IMR-90 (cell line): ENCODE measurements at regions not wholly inside any gene's neighbourhood (a gene's known extent, or its start where the extent isn't known, plus 50 kb on each side); places are given as distances from the start of the nearest gene placed in this dataset.

ENCODE experiments used
- ATAC-seq: fragments of 200-7000 bp; cut with Tn5 transposase; 2 replicates; pipeline ENCODE4 v1.9.1; 2020; ENCODE audit warnings: low read depth, mild to moderate bottlenecking, moderate library complexity
- BruUV-seq: library from RNA; stranded (reverse); fragments of 400-500 nt; replicated peaks from 2 replicates; lab custom pipeline; 2021; lab: Mats Ljungman, UMichigan
- CTCF ChIA-PET: fragments of 300-600 bp; formaldehyde crosslinking; extraction: SDS; loops from one replicate; lab custom pipeline; 2021; ENCODE audit warnings: antibody characterized with exemption; lab: Yijun Ruan, JAX
- POLR2A ChIA-PET: fragments of 300-600 bp; sonication (Branson Sonifier 250); formaldehyde crosslinking; loops from one replicate; lab custom pipeline; 2022; ENCODE audit warnings: antibody characterized with exemption; ENCODE audit not compliant: unreplicated experiment; lab: Charles Lee
- DNase-seq: peaks from one replicate; pipeline ENCODE4 v3.0.0; 2013
- H2AFZ ChIP-seq: replicated peaks from 2 replicates; pipeline ENCODE3; 2013; ENCODE audit warnings: low read length, mild to moderate bottlenecking; ENCODE audit not compliant: poor library complexity
- H2AK5ac ChIP-seq: 2 replicates; pipeline ENCODE4 v1.6.1; 2013; ENCODE audit warnings: low read depth, low read length, inconsistent platforms
- H2AK9ac ChIP-seq: replicated peaks from 2 replicates; pipeline ENCODE3; 2013; ENCODE audit warnings: mild to moderate bottlenecking, low read depth, low read length, moderate library complexity; ENCODE audit not compliant: poor library complexity
- H2BK120ac ChIP-seq: 2 replicates; pipeline ENCODE4 v1.6.1; 2013; ENCODE audit warnings: low read depth, low read length, inconsistent platforms
- H2BK15ac ChIP-seq: 3 replicates; pipeline ENCODE4 v1.6.1; 2013; ENCODE audit warnings: low read depth, low read length, inconsistent platforms
- H2BK20ac ChIP-seq: 2 replicates; pipeline ENCODE4 v1.6.1; 2013; ENCODE audit warnings: low read depth, mild to moderate bottlenecking, inconsistent platforms, low read length, moderate library complexity
- H2BK5ac ChIP-seq: 2 replicates; pipeline ENCODE4 v1.6.1; 2013; ENCODE audit warnings: mild to moderate bottlenecking, low read depth, low read length, inconsistent platforms; ENCODE audit not compliant: poor library complexity, severe bottlenecking
- H3K14ac ChIP-seq: replicated peaks from 2 replicates; pipeline ENCODE4 v1.6.1; 2013; ENCODE audit warnings: low read depth, low read length, inconsistent platforms
- H3K18ac ChIP-seq: 2 replicates; pipeline ENCODE4 v1.6.1; 2013; ENCODE audit warnings: low read depth, low read length, control low read depth
- H3K23ac ChIP-seq: 2 replicates; pipeline ENCODE4 v1.6.1; 2013; ENCODE audit warnings: low read depth, low read length, inconsistent platforms
- H3K27ac ChIP-seq: 2 replicates; pipeline ENCODE4 v1.5.1; 2013; ENCODE audit warnings: mild to moderate bottlenecking, control low read depth, low read length; ENCODE audit not compliant: insufficient read depth
- H3K27me3 ChIP-seq: 2 replicates; pipeline ENCODE4 v1.6.1; 2013; ENCODE audit warnings: low read length; ENCODE audit not compliant: control insufficient read depth, insufficient read depth
- H3K36me3 ChIP-seq: 2 replicates; pipeline ENCODE4 v1.6.1; 2013; ENCODE audit warnings: low read length, mixed read lengths; ENCODE audit not compliant: control insufficient read depth, insufficient read depth
- H3K4ac ChIP-seq: 2 replicates; pipeline ENCODE4 v1.6.1; 2013; ENCODE audit warnings: low read depth, low read length, inconsistent platforms
- H3K4me1 ChIP-seq: 2 replicates; pipeline ENCODE4 v1.6.1; 2013; ENCODE audit warnings: low read length, mixed read lengths; ENCODE audit not compliant: control insufficient read depth, insufficient read depth
- H3K4me2 ChIP-seq: 2 replicates; pipeline ENCODE4 v1.6.1; 2013; ENCODE audit warnings: low read depth, mild to moderate bottlenecking, control low read depth, low read length, moderate library complexity
- H3K4me3 ChIP-seq: 2 replicates; pipeline ENCODE4 v1.5.1; 2013; ENCODE audit warnings: low read depth, mild to moderate bottlenecking, control low read depth, low read length, moderate library complexity; ENCODE audit not compliant: insufficient read depth
- H3K56ac ChIP-seq: 2 replicates; pipeline ENCODE4 v1.6.1; 2013; ENCODE audit warnings: low read length, inconsistent platforms; ENCODE audit not compliant: insufficient read depth; ENCODE audit errors: extremely low read depth
- H3K79me1 ChIP-seq, 2 experiments: 2 replicates each; pipeline ENCODE4 v1.6.1; 2013; ENCODE audit warnings: low read length in 2 of 2, inconsistent platforms in 1 of 2, low read depth in 1 of 2
- H3K9ac ChIP-seq: 2 replicates; pipeline ENCODE4 v1.6.1; 2013; ENCODE audit warnings: low read depth, low read length, control low read depth
- H3K9me1 ChIP-seq: 2 replicates; pipeline ENCODE4 v1.6.1; 2013; ENCODE audit warnings: low read length, inconsistent platforms; ENCODE audit not compliant: insufficient read depth
- H3K9me3 ChIP-seq: 2 replicates; pipeline ENCODE4 v1.6.1; 2013; ENCODE audit warnings: low read length; ENCODE audit not compliant: control insufficient read depth, insufficient read depth
- H4K20me1 ChIP-seq: 2 replicates; pipeline ENCODE4 v1.6.1; 2013; ENCODE audit warnings: low read length, inconsistent platforms; ENCODE audit not compliant: insufficient read depth
- H4K5ac ChIP-seq: 2 replicates; pipeline ENCODE4 v1.6.1; 2013; ENCODE audit warnings: mild to moderate bottlenecking, low read depth, low read length, control low read depth
- H4K8ac ChIP-seq, 2 experiments: 2 replicates each; pipeline ENCODE4 v1.6.1; 2013; ENCODE audit warnings: low read depth in 2 of 2, low read length in 2 of 2, control low read depth in 1 of 2, inconsistent platforms in 1 of 2
- H4K91ac ChIP-seq: 2 replicates; pipeline ENCODE4 v1.6.1; 2013; ENCODE audit warnings: low read depth, low read length, inconsistent platforms; ENCODE audit not compliant: insufficient read depth
- BHLHE40 ChIP-seq: fragments of 150-350 bp; IDR thresholded peaks from 2 replicates; pipeline ENCODE4 v1.6.1; 2016; ENCODE audit warnings: mild to moderate bottlenecking, low read depth, low read length
- CEBPB ChIP-seq: IDR thresholded peaks from 2 replicates; pipeline ENCODE4 v1.6.1; 2012; ENCODE audit warnings: low read depth, low read length, improper control_type of control experiment
- CHD1 ChIP-seq: IDR thresholded peaks from 2 replicates; pipeline ENCODE4 v1.6.1; 2012; ENCODE audit warnings: low read depth, low read length, improper control_type of control experiment
- FOS ChIP-seq: fragments of 150-350 bp; IDR thresholded peaks from 2 replicates; pipeline ENCODE4 v1.6.1; 2016; ENCODE audit warnings: low read depth, low read length
- MAFK ChIP-seq: IDR thresholded peaks from 2 replicates; pipeline ENCODE4 v1.6.1; 2012; ENCODE audit warnings: low read depth, low read length, improper control_type of control experiment
- MXI1 ChIP-seq: IDR thresholded peaks from 2 replicates; pipeline ENCODE4 v1.6.1; 2012; ENCODE audit warnings: low read depth, mild to moderate bottlenecking, low read length, moderate library complexity, borderline replicate concordance
- NFE2L2 ChIP-seq: fragments of 150-350 bp; IDR thresholded peaks from 2 replicates; pipeline ENCODE4 v1.6.1; 2016; ENCODE audit warnings: low read depth, mild to moderate bottlenecking, low read length
- POLR2A ChIP-seq: IDR thresholded peaks from 2 replicates; pipeline ENCODE4 v1.6.1; 2012; ENCODE audit warnings: mild to moderate bottlenecking, low read depth, low read length
- RAD21 ChIP-seq: IDR thresholded peaks from 2 replicates; pipeline ENCODE4 v1.6.1; 2012; ENCODE audit warnings: low read length, improper control_type of control experiment
- SMC3 ChIP-seq: fragments of 150-350 bp; IDR thresholded peaks from 2 replicates; pipeline ENCODE4 v1.6.1; 2016; ENCODE audit warnings: low read depth, mild to moderate bottlenecking, antibody characterized with exemption, low read length, moderate library complexity
- WGBS, 2 experiments: methylation state at CpG; one replicate each; pipeline versions ENCODE4 v1.1.5 to v1.1.7; 2013; ENCODE audit warnings: missing lambda C conversion rate in 2 of 2; ENCODE audit not compliant: insufficient read length in 1 of 2; ENCODE audit errors: extremely low coverage in 2 of 2; 5-methylcytosine and 5-hydroxymethylcytosine counted together
- dilution Hi-C: fragments of 300-500 bp; cut with HindIII; formaldehyde crosslinking; loops from one replicate; pipeline ENCODE4 v1.14.3; 2018; ENCODE audit warnings: low sequenced_read_pairs; ENCODE audit not compliant: unreplicated experiment
- in situ Hi-C: fragments of 300-500 bp; cut with MboI; formaldehyde crosslinking; loops from 3 replicates; pipeline ENCODE4 v1.14.3; 2019; ENCODE audit warnings: low sequenced_read_pairs, inconsistent platforms, mixed read lengths
- intact Hi-C: fragments of 100-400 bp; cut with micrococcal nuclease; formaldehyde crosslinking; loops from 2 replicates; pipeline ENCODE4 v1.10.0; 2022
- TF ChIP-seq, protein P1 (sequence below): fragments of 150-350 bp; IDR thresholded peaks from 2 replicates; pipeline ENCODE4 v1.6.1; 2017; ENCODE audit warnings: mild to moderate bottlenecking, antibody characterized with exemption, low read length, low read depth
- TF ChIP-seq, protein P2 (sequence below): conservative IDR thresholded peaks from 2 replicates; pipeline ENCODE4 v1.5.1; 2012; ENCODE audit warnings: mild to moderate bottlenecking, low read depth, low read length, improper control_type of control experiment

DNA sequence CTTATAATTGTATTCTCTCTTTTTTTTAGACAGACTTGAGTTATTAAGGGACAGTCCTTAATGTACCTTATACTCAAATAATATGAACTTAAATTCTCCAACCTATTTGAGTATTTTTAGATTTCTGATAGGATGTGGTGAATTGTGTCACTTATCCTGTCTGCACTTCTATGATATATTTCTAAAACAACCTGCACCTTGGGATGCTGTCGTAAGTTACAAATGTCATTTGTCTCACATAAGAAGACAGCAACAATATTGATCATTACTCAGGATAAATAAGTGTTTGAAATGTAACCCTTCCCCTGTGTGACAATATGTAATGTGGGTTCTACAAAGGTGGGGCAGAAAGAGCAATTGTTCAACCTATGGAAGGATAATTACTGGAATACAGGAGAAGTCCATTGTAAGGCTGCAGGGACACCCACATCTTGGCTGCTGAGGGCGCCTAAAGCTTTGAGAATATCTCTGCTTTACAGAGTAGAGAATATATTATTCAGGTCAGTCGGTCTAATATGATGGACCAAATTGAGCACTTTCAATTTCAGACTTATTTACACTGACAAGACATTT lies 236.9 kb upstream of the PRR20A start:
- Histone ChIP-seq H3K56ac (no peak overlapping the region), H3K27ac (no peak overlapping the region), H2BK5ac (no peak overlapping the region), H2AFZ (no peak overlapping the region), H3K14ac (no peak overlapping the region), H4K91ac (no peak overlapping the region), H3K36me3 (no peaks in the 10 kb centered on the region), H3K4ac (no peak overlapping the region), H2AK5ac (no peak overlapping the region), H2BK20ac (no peak overlapping the region), H3K9me3 (peaks cover 8% of the 10 kb centered on the region), H3K79me1 (no peaks in the 10 kb centered on the region), H3K9ac (no peak overlapping the region), H4K5ac (no peak overlapping the region), H3K18ac (no peak overlapping the region), H3K4me2 (no peak overlapping the region), H3K23ac (no peak overlapping the region), H3K4me1 (no peaks in the 10 kb centered on the region), H3K27me3 (no peaks in the 10 kb centered on the region), H4K8ac (no peak overlapping the region), H3K9me1 (no peaks in the 10 kb centered on the region), H4K20me1 (no peaks in the 10 kb centered on the region), H2BK15ac (no peak overlapping the region), H2AK9ac (no peak overlapping the region), H2BK120ac (no peak overlapping the region), H3K4me3 (no peak overlapping the region)
- DNase-seq (no peak), ATAC-seq (no peak)
- intact Hi-C loops = no loop called here
- ChIA-PET POLR2A (no interaction called here), CTCF (no interaction called here)
- TF ChIP-seq, protein P1, sequence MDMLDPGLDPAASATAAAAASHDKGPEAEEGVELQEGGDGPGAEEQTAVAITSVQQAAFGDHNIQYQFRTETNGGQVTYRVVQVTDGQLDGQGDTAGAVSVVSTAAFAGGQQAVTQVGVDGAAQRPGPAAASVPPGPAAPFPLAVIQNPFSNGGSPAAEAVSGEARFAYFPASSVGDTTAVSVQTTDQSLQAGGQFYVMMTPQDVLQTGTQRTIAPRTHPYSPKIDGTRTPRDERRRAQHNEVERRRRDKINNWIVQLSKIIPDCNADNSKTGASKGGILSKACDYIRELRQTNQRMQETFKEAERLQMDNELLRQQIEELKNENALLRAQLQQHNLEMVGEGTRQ = no peak
- TF ChIP-seq NFE2L2 (no peak), RAD21 (no peak), POLR2A (no peak), MAFK (no peak), BHLHE40 (no peak), CHD1 (no peak), FOS (no peak), SMC3 (no peak), MXI1 (no peak), CEBPB (no peak)
- TF ChIP-seq, protein P2, sequence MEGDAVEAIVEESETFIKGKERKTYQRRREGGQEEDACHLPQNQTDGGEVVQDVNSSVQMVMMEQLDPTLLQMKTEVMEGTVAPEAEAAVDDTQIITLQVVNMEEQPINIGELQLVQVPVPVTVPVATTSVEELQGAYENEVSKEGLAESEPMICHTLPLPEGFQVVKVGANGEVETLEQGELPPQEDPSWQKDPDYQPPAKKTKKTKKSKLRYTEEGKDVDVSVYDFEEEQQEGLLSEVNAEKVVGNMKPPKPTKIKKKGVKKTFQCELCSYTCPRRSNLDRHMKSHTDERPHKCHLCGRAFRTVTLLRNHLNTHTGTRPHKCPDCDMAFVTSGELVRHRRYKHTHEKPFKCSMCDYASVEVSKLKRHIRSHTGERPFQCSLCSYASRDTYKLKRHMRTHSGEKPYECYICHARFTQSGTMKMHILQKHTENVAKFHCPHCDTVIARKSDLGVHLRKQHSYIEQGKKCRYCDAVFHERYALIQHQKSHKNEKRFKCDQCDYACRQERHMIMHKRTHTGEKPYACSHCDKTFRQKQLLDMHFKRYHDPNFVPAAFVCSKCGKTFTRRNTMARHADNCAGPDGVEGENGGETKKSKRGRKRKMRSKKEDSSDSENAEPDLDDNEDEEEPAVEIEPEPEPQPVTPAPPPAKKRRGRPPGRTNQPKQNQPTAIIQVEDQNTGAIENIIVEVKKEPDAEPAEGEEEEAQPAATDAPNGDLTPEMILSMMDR = no peak
- dilution Hi-C loops = no loop called here
- in situ Hi-C loops = no loop called here
- WGBS, 2 experiments = no CpG with 5 or more reads among the region's 3 CpGs
- BruUV-seq = no TSS peak
